HepG2 (cell line): ENCODE measurements at regions not wholly inside any gene's neighbourhood (a gene's known extent, or its start where the extent isn't known, plus 50 kb on each side); places are given as distances from the start of the nearest gene placed in this dataset.

ENCODE experiments used
- ATAC-seq: fragments of 200-7000 bp; cut with Tn5 transposase; 3 replicates; pipeline ENCODE4 v1.9.1; 2020; ENCODE audit warnings: mild to moderate bottlenecking, moderate library complexity
- BruUV-seq: library from RNA; stranded (reverse); fragments of 400-500 nt; replicated peaks from 2 replicates; lab custom pipeline; 2021; lab: Mats Ljungman, UMichigan
- CTCF ChIA-PET: fragments of 300-600 bp; formaldehyde crosslinking; extraction: SDS; loops from one replicate; lab custom pipeline; 2021; ENCODE audit warnings: low total read pairs, inconsistent platforms, low intra/inter-chr PET ratio; lab: Yijun Ruan, JAX
- POLR2A ChIA-PET: fragments of 350-600 bp; sonication (Branson Sonifier 250); formaldehyde crosslinking; loops from one replicate; lab custom pipeline; 2020; ENCODE audit warnings: antibody characterized with exemption, inconsistent platforms; lab: Yijun Ruan, JAX
- DNase-seq: peaks from one replicate; pipeline ENCODE4 v3.0.0-alpha.2; 2015; ENCODE audit warnings: low spot score
- FAIRE-seq: peaks from 3 replicates; lab custom pipeline; 2011; peaks lifted over from hg19 to GRCh38; lab: Jason Lieb, UNC
- H2AFZ ChIP-seq: one replicate; pipeline ENCODE4 v1.6.1; 2011; ENCODE audit warnings: low read length, inconsistent platforms
- H3K27ac ChIP-seq: fragments of 300-600 bp; 3 replicates; pipeline ENCODE4 v1.8.0; 2011; ENCODE audit warnings: mixed run types, mild to moderate bottlenecking, mixed read lengths, low read length, inconsistent platforms; ENCODE audit not compliant: insufficient read depth; ENCODE audit errors: extremely low read length
- H3K27me3 ChIP-seq, 2 experiments: fragments of 200-600 bp in 1 of 2; 2 replicates in 1 of 2; 3 replicates in 1 of 2; pipeline versions ENCODE4 v1.6.0 to v1.8.0; 2011; ENCODE audit warnings: low read length in 2 of 2, mild to moderate bottlenecking in 2 of 2, moderate library complexity in 2 of 2, inconsistent platforms in 1 of 2; ENCODE audit not compliant: insufficient read depth in 2 of 2, control insufficient read depth in 1 of 2
- H3K36me3 ChIP-seq, 2 experiments: fragments of 200-600 bp in 1 of 2; replicated peaks in 1 of 2; 2 replicates in 1 of 2; 3 replicates in 1 of 2; pipeline versions ENCODE4 v1.5.1 to v1.8.0; 2011; ENCODE audit warnings: low read length in 2 of 2, inconsistent platforms in 1 of 2; ENCODE audit not compliant: insufficient read depth in 2 of 2, control insufficient read depth in 1 of 2
- H3K4me1 ChIP-seq: 2 replicates; pipeline ENCODE4 v1.5.1; 2012; ENCODE audit warnings: low read length, inconsistent platforms; ENCODE audit not compliant: insufficient read depth
- H3K4me2 ChIP-seq: 2 replicates; pipeline ENCODE4 v1.6.0; 2011; ENCODE audit warnings: low read depth, low read length, inconsistent platforms
- H3K4me3 ChIP-seq, 3 experiments: fragments of 200-600 bp in 1 of 3; sonication (generic), shearing (Covaris generic) in 1 of 3; replicated peaks in 1 of 3; 2 replicates each; pipeline ENCODE4 v1.5.1; 2011 to 2016; ENCODE audit warnings: low read length in 3 of 3, inconsistent platforms in 2 of 3, low read depth in 2 of 3, mild to moderate bottlenecking in 2 of 3, control low read depth in 1 of 3, mixed read lengths in 1 of 3; ENCODE audit not compliant: insufficient read depth in 1 of 3
- H3K79me2 ChIP-seq: one replicate; pipeline ENCODE4 v1.6.1; 2011; ENCODE audit warnings: low read length, inconsistent platforms; ENCODE audit not compliant: insufficient read depth
- H3K9ac ChIP-seq: 2 replicates; pipeline ENCODE4 v1.6.0; 2011; ENCODE audit warnings: mild to moderate bottlenecking, low read depth, low read length, inconsistent platforms; ENCODE audit not compliant: insufficient read depth
- H3K9me3 ChIP-seq: 2 replicates; pipeline ENCODE4 v1.5.1; 2012; ENCODE audit warnings: mild to moderate bottlenecking, low read length
- H4K20me1 ChIP-seq: 2 replicates; pipeline ENCODE4 v1.6.0; 2011; ENCODE audit warnings: inconsistent platforms, mild to moderate bottlenecking, low read length, moderate library complexity; ENCODE audit not compliant: insufficient read depth
- DPF2 ChIP-seq: sonication (generic); formaldehyde crosslinking; IDR thresholded peaks from 2 replicates; pipeline ENCODE4 v1.4.0; 2020; ENCODE audit warnings: mild to moderate bottlenecking, low read depth, missing genetic modification reagents, borderline replicate concordance
- FOXA3 ChIP-seq: IDR thresholded peaks from 2 replicates; pipeline ENCODE4 v1.6.1; 2016; ENCODE audit warnings: missing genetic modification reagents, missing compliant biosample characterization
- FOXJ3 ChIP-seq: sonication (generic); formaldehyde crosslinking; IDR thresholded peaks from 2 replicates; pipeline ENCODE4 v1.4.0; 2020; ENCODE audit warnings: missing genetic modification reagents, mild to moderate bottlenecking, borderline replicate concordance
- KMT2B ChIP-seq: IDR thresholded peaks from 2 replicates; pipeline ENCODE4 v1.6.1; 2016; ENCODE audit warnings: missing genetic modification reagents, missing compliant biosample characterization
- MZF1 ChIP-seq: sonication (generic); formaldehyde crosslinking; IDR thresholded peaks from 2 replicates; pipeline ENCODE4 v1.8.1; 2023; ENCODE audit warnings: mild to moderate bottlenecking, missing genetic modification reagents, borderline replicate concordance
- NR2F2 ChIP-seq: IDR thresholded peaks from 2 replicates; pipeline ENCODE4 v1.6.1; 2012; ENCODE audit warnings: low read depth, inconsistent platforms, borderline replicate concordance
- SKI ChIP-seq: fragments of 450-650 bp; IDR thresholded peaks from one replicate; pipeline ENCODE4 v1.6.1; 2018; ENCODE audit warnings: mild to moderate bottlenecking; ENCODE audit not compliant: partially characterized antibody
- SRY ChIP-seq: sonication (generic); formaldehyde crosslinking; IDR thresholded peaks from 2 replicates; pipeline ENCODE4 v1.8.0; 2022; ENCODE audit warnings: mild to moderate bottlenecking, missing genetic modification reagents
- TAF1 ChIP-seq: sonication (generic); formaldehyde crosslinking; IDR thresholded peaks from 2 replicates; pipeline ENCODE4 v1.4.0; 2020; ENCODE audit warnings: missing genetic modification reagents
- ZNF143 ChIP-seq: sonication (generic); formaldehyde crosslinking; IDR thresholded peaks from 2 replicates; pipeline ENCODE4 v1.4.0; 2020; ENCODE audit warnings: missing genetic modification reagents
- ZNF383 ChIP-seq: sonication (generic); formaldehyde crosslinking; IDR thresholded peaks from 2 replicates; pipeline ENCODE4 v1.4.0; 2020; ENCODE audit warnings: missing genetic modification reagents, mild to moderate bottlenecking, borderline replicate concordance
- ZNF577 ChIP-seq: sonication (generic); formaldehyde crosslinking; IDR thresholded peaks from 2 replicates; pipeline ENCODE4 v1.4.0; 2020; ENCODE audit warnings: mild to moderate bottlenecking, low read depth, missing genetic modification reagents, borderline replicate concordance
- ZNF629 ChIP-seq: sonication (generic); formaldehyde crosslinking; conservative IDR thresholded peaks from 2 replicates; pipeline ENCODE4 v1.5.0; 2020; ENCODE audit warnings: missing genetic modification reagents
- ZNF816 ChIP-seq: sonication (generic); formaldehyde crosslinking; IDR thresholded peaks from 2 replicates; pipeline ENCODE4 v1.8.0; 2022; ENCODE audit warnings: missing genetic modification reagents, mild to moderate bottlenecking, borderline replicate concordance
- ZNF841 ChIP-seq: sonication (generic); formaldehyde crosslinking; IDR thresholded peaks from 2 replicates; pipeline ENCODE4 v1.8.1; 2023; ENCODE audit warnings: missing genetic modification reagents, borderline replicate concordance
- WGBS: methylation state at CpG from one replicate; pipeline ENCODE4 v1.1.6; 2017; ENCODE audit warnings: low lambda C conversion rate; 5-methylcytosine and 5-hydroxymethylcytosine counted together
- in situ Hi-C: cut with HindIII; loops from 2 replicates; pipeline ENCODE4 v1.10.0; 2017; ENCODE audit warnings: low pct_unique_long_range_greater_than_20kb; ENCODE audit not compliant: extremely low pct_ligation_motif_present
- intact Hi-C: fragments of 100-400 bp; cut with micrococcal nuclease; formaldehyde crosslinking; loops from one replicate; pipeline ENCODE4 v1.10.0; 2022; ENCODE audit not compliant: unreplicated experiment
- TF ChIP-seq, protein P1 (sequence below): sonication (generic); formaldehyde crosslinking; IDR thresholded peaks from 2 replicates; pipeline ENCODE4 v1.5.1; 2020; ENCODE audit warnings: mild to moderate bottlenecking, missing genetic modification reagents, moderate library complexity
- TF ChIP-seq, protein P2 (sequence below): sonication (generic); formaldehyde crosslinking; IDR thresholded peaks from 2 replicates; pipeline ENCODE4 v1.5.0; 2020; ENCODE audit warnings: mild to moderate bottlenecking, missing genetic modification reagents
- TF ChIP-seq, protein P3 (sequence below): sonication (generic); formaldehyde crosslinking; IDR thresholded peaks from 2 replicates; pipeline ENCODE4 v1.8.0; 2023; ENCODE audit warnings: mild to moderate bottlenecking, missing genetic modification reagents

DNA sequence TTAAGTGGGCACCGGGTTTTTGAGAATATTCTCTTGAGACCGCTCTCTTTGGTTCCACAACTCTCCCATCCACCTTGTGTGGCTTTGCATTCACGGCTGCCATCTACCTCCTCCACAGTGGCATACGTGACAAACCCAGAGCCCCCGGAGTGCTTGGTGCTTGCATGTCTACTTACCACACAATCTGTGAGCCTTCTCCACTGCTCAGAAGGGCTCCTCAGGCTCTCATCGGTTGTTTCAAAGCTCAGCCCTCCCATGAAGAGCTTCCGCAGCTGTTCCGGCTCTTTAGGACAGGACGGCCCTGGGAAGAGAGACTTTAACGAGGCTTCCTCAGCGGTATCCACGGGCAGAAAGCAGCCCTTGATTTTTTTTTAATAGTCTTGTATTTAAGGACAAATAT, 167.6 kb upstream of the ANK2 start:
- POLR2A ChIA-PET: no interaction called here
- H3K36me3 ChIP-seq: no peaks in the 10 kb centered on the region
- ATAC-seq (no peak), DNase-seq (no peak), FAIRE-seq (no peak)
- WGBS: 61% methylated on average over 12 of the region's 12 CpGs
- H2AFZ ChIP-seq: no peak overlapping the region
- in situ Hi-C loops (no loop called here), intact Hi-C loops (no loop called here)
- no peak overlapping the region for H3K4me2 ChIP-seq
- no peaks in the 10 kb centered on the region for H3K4me1 ChIP-seq
- H3K27ac ChIP-seq: no peak overlapping the region
- H3K9me3 ChIP-seq: no peaks in the 10 kb centered on the region
- H4K20me1 ChIP-seq: no peaks in the 10 kb centered on the region
- no peak for TF ChIP-seq ZNF841 (CRISPR knock-in tag)
- TF ChIP-seq, protein P1, sequence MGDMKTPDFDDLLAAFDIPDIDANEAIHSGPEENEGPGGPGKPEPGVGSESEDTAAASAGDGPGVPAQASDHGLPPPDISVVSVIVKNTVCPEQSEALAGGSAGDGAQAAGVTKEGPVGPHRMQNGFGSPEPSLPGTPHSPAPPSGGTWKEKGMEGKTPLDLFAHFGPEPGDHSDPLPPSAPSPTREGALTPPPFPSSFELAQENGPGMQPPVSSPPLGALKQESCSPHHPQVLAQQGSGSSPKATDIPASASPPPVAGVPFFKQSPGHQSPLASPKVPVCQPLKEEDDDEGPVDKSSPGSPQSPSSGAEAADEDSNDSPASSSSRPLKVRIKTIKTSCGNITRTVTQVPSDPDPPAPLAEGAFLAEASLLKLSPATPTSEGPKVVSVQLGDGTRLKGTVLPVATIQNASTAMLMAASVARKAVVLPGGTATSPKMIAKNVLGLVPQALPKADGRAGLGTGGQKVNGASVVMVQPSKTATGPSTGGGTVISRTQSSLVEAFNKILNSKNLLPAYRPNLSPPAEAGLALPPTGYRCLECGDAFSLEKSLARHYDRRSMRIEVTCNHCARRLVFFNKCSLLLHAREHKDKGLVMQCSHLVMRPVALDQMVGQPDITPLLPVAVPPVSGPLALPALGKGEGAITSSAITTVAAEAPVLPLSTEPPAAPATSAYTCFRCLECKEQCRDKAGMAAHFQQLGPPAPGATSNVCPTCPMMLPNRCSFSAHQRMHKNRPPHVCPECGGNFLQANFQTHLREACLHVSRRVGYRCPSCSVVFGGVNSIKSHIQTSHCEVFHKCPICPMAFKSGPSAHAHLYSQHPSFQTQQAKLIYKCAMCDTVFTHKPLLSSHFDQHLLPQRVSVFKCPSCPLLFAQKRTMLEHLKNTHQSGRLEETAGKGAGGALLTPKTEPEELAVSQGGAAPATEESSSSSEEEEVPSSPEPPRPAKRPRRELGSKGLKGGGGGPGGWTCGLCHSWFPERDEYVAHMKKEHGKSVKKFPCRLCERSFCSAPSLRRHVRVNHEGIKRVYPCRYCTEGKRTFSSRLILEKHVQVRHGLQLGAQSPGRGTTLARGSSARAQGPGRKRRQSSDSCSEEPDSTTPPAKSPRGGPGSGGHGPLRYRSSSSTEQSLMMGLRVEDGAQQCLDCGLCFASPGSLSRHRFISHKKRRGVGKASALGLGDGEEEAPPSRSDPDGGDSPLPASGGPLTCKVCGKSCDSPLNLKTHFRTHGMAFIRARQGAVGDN (CRISPR knock-in tag): no peak
- no peak for TF ChIP-seq FOXJ3 (CRISPR knock-in tag)
- TF ChIP-seq, protein P2, sequence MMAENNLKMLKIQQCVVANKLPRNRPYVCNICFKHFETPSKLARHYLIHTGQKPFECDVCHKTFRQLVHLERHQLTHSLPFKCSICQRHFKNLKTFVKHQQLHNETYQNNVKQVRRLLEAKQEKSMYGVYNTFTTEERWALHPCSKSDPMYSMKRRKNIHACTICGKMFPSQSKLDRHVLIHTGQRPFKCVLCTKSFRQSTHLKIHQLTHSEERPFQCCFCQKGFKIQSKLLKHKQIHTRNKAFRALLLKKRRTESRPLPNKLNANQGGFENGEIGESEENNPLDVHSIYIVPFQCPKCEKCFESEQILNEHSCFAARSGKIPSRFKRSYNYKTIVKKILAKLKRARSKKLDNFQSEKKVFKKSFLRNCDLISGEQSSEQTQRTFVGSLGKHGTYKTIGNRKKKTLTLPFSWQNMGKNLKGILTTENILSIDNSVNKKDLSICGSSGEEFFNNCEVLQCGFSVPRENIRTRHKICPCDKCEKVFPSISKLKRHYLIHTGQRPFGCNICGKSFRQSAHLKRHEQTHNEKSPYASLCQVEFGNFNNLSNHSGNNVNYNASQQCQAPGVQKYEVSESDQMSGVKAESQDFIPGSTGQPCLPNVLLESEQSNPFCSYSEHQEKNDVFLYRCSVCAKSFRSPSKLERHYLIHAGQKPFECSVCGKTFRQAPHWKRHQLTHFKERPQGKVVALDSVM (CRISPR knock-in tag): no peak
- no peak for TF ChIP-seq ZNF816 (CRISPR knock-in tag)
- TF ChIP-seq FOXA3: no peak
- no peak for TF ChIP-seq KMT2B
- TF ChIP-seq NR2F2: no peak
- TF ChIP-seq DPF2 (CRISPR knock-in tag): no peak
- TF ChIP-seq, protein P3, sequence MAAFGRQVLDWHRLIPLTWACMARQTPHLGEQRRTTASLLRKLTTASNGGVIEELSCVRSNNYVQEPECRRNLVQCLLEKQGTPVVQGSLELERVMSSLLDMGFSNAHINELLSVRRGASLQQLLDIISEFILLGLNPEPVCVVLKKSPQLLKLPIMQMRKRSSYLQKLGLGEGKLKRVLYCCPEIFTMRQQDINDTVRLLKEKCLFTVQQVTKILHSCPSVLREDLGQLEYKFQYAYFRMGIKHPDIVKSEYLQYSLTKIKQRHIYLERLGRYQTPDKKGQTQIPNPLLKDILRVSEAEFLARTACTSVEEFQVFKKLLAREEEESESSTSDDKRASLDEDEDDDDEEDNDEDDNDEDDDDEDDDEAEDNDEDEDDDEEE (CRISPR knock-in tag): no peak
- no peak for TF ChIP-seq TAF1 (CRISPR knock-in tag)
- TF ChIP-seq SRY: no peak
- no peak for TF ChIP-seq ZNF577
- no peak for TF ChIP-seq ZNF143 (CRISPR knock-in tag)
- TF ChIP-seq ZNF629 (CRISPR knock-in tag): no peak
- TF ChIP-seq MZF1 (CRISPR knock-in tag): no peak
- TF ChIP-seq ZNF383 (CRISPR knock-in tag): no peak
- TF ChIP-seq SKI: no peak
- H3K79me2 ChIP-seq: no peaks in the 10 kb centered on the region
- no TSS peak for BruUV-seq
- CTCF ChIA-PET: no interaction called here
- H3K9ac ChIP-seq: no peak overlapping the region
- H3K4me3 ChIP-seq: no peak overlapping the region
- no peaks in the 10 kb centered on the region for H3K27me3 ChIP-seq
